CD14-positive monocyte (primary cell): ENCODE measurements at regions not wholly inside any gene's neighbourhood (a gene's known extent, or its start where the extent isn't known, plus 50 kb on each side); places are given as distances from the start of the nearest gene placed in this dataset.

ENCODE experiments used
- DNase-seq, 3 donors: peaks; one replicate each; pipeline ENCODE4 v3.0.0-alpha.2; 2011 to 2022
- H2AFZ ChIP-seq: 2 replicates; pipeline ENCODE4 v1.6.0; 2012; ENCODE audit warnings: mild to moderate bottlenecking, low read depth, low read length, inconsistent platforms; ENCODE audit not compliant: insufficient read depth, poor library complexity, severe bottlenecking
- H3K27ac ChIP-seq, 2 donors: 1 replicate in 1 of 2; 2 replicates in 1 of 2; pipeline ENCODE4 v1.5.1; 2012 to 2013; ENCODE audit warnings: low read length in 2 of 2, control low read depth in 1 of 2, inconsistent platforms in 1 of 2, low read depth in 1 of 2, mild to moderate bottlenecking in 1 of 2
- H3K27me3 ChIP-seq, 2 donors: one replicate each; pipeline versions ENCODE4 v1.6.0 to v1.6.1; 2011 to 2013; ENCODE audit warnings: low read length in 2 of 2; ENCODE audit not compliant: control insufficient read depth in 2 of 2, insufficient read depth in 2 of 2
- H3K36me3 ChIP-seq, 2 donors: replicated peaks in 1 of 2; 1 replicate in 1 of 2; 2 replicates in 1 of 2; pipeline versions ENCODE4 v1.5.1 to v1.6.1; 2012 to 2013; ENCODE audit warnings: low read length in 2 of 2, control low read depth in 1 of 2, inconsistent platforms in 1 of 2, mild to moderate bottlenecking in 1 of 2; ENCODE audit not compliant: insufficient read depth in 2 of 2, control insufficient read depth in 1 of 2
- H3K4me1 ChIP-seq, 2 donors: 1 replicate in 1 of 2; 2 replicates in 1 of 2; pipeline versions ENCODE4 v1.5.1 to v1.6.1; 2012 to 2013; ENCODE audit warnings: low read length in 2 of 2, control low read depth in 1 of 2, inconsistent platforms in 1 of 2, mild to moderate bottlenecking in 1 of 2, moderate library complexity in 1 of 2; ENCODE audit not compliant: insufficient read depth in 2 of 2, control insufficient read depth in 1 of 2
- H3K4me2 ChIP-seq: replicated peaks from 2 replicates; pipeline ENCODE3; 2012; ENCODE audit warnings: low read length, moderate library complexity, mild to moderate bottlenecking; ENCODE audit not compliant: poor library complexity, severe bottlenecking; ENCODE audit errors: extremely low read depth
- H3K4me3 ChIP-seq, 3 experiments: fragments of 200-600 bp in 1 of 3; sonication (generic) in 1 of 3; replicated peaks in 1 of 3; 1 replicate in 2 of 3; 2 replicates in 1 of 3; pipeline ENCODE4 v1.5.1; 2011 to 2013; ENCODE audit warnings: low read length in 3 of 3, mild to moderate bottlenecking in 3 of 3, control low read depth in 2 of 3, low read depth in 2 of 3, inconsistent platforms in 1 of 3, moderate library complexity in 1 of 3
- H3K79me2 ChIP-seq: 2 replicates; pipeline ENCODE4 v1.6.0; 2012; ENCODE audit warnings: mild to moderate bottlenecking, control low read depth, inconsistent platforms, low read length, moderate library complexity; ENCODE audit not compliant: insufficient read depth
- H3K9ac ChIP-seq: 2 replicates; pipeline ENCODE4 v1.6.0; 2017; ENCODE audit warnings: low read length, mild to moderate bottlenecking; ENCODE audit not compliant: insufficient read depth, poor library complexity, severe bottlenecking
- H3K9me3 ChIP-seq, 2 donors: replicated peaks in 1 of 2; 1 replicate in 1 of 2; 2 replicates in 1 of 2; pipeline versions ENCODE4 v1.5.1 to v1.6.1; 2012 to 2013; ENCODE audit warnings: low read length in 2 of 2, control low read depth in 1 of 2; ENCODE audit not compliant: control insufficient read depth in 1 of 2, insufficient read depth in 1 of 2
- H4K20me1 ChIP-seq: 2 replicates; pipeline ENCODE4 v1.6.0; 2012; ENCODE audit warnings: mild to moderate bottlenecking, low read length, control low read depth, moderate library complexity; ENCODE audit not compliant: insufficient read depth
- H3K27ac Mint-ChIP-seq, 7 donors: one replicate each; pipeline ENCODE4 v1.8.0; 2020; ENCODE audit warnings: mild to moderate bottlenecking in 7 of 7, mixed read lengths in 7 of 7, moderate library complexity in 6 of 7, inconsistent platforms in 2 of 7
- H3K27me3 Mint-ChIP-seq, 3 donors: one replicate each; pipeline ENCODE4 v1.8.0; 2021 to 2022; ENCODE audit warnings: low read depth in 3 of 3, mild to moderate bottlenecking in 3 of 3, mixed read lengths in 3 of 3, moderate library complexity in 3 of 3, inconsistent platforms in 1 of 3
- H3K36me3 Mint-ChIP-seq, 2 donors: one replicate each; pipeline ENCODE4 v1.8.0; 2020; ENCODE audit warnings: mixed read lengths in 2 of 2, inconsistent platforms in 1 of 2, mild to moderate bottlenecking in 1 of 2
- H3K4me1 Mint-ChIP-seq: one replicate; pipeline ENCODE4 v1.8.0; 2020; ENCODE audit warnings: mild to moderate bottlenecking, mixed read lengths
- H3K4me3 Mint-ChIP-seq, 2 donors: one replicate each; pipeline ENCODE4 v1.8.0; 2020; ENCODE audit warnings: mild to moderate bottlenecking in 2 of 2, mixed read lengths in 2 of 2, moderate library complexity in 1 of 2
- H3K9me3 Mint-ChIP-seq, 7 donors: one replicate each; pipeline ENCODE4 v1.8.0; 2020 to 2022; ENCODE audit warnings: mixed read lengths in 7 of 7, mild to moderate bottlenecking in 6 of 7, moderate library complexity in 6 of 7, inconsistent platforms in 2 of 7
- CTCF ChIP-seq: fragments of 200-600 bp; IDR thresholded peaks from one replicate; pipeline ENCODE4 v1.8.0; 2022; ENCODE audit warnings: antibody characterized with exemption, mild to moderate bottlenecking
- whole genome bisulfite sequencing: methylation state at CpG from one replicate; pipeline ENCODE4 v1.1.5; 2013; ENCODE audit warnings: missing lambda C conversion rate; ENCODE audit not compliant: insufficient coverage; 5-methylcytosine and 5-hydroxymethylcytosine counted together
- intact Hi-C, 2 donors: fragments of 100-400 bp; cut with micrococcal nuclease; formaldehyde crosslinking; loops; one replicate each; pipeline versions ENCODE4 v1.15.0 to v1.15.1; 2023

DNA sequence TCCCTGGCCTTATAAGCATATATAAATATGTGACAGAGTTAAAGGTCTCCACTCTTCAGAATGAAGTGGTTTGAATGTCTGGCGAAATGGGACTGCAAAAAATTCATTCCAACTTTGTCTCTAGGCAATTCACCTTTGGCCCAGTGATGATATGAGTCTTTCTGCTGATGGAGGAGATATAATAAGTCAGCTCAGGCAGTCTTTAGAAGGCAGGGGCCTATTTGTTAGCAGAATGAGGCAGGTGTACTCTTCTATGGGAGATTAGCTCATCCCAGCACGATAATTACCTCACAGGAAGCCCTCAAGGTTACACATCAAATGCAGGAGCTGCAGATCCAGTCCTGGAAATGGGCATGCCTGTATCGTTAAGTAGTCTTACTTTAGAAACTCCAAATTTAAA is 300.5 kb downstream of the NR2F1-AS1 start:
- no peaks in the 10 kb centered on the region for H3K36me3 ChIP-seq
- no peak for TF ChIP-seq CTCF
- 100% methylated on average over 1 of the region's 3 CpGs for WGBS

GRCh38 chr5:93279296-93279963 is 301.6 kb downstream of the NR2F1-AS1 start:
- H3K27me3 Mint-ChIP-seq = no peaks in the 10 kb centered on the region
- no peaks in the 10 kb centered on the region for H4K20me1 ChIP-seq
- H3K27ac Mint-ChIP-seq = no peak overlapping the region
- H3K36me3 ChIP-seq = no peaks in the 10 kb centered on the region
- no peaks in the 10 kb centered on the region for H3K79me2 ChIP-seq
- peaks cover 0 to 6% of the 10 kb centered on the region in 2 donors for H3K9me3 ChIP-seq
- H3K4me2 ChIP-seq = no peak overlapping the region
- 77% methylated on average over 2 of the region's 3 CpGs for WGBS
- H3K4me3 Mint-ChIP-seq = no peak overlapping the region
- H3K4me1 Mint-ChIP-seq = no peaks in the 10 kb centered on the region
- no peaks in the 10 kb centered on the region for H3K27me3 ChIP-seq
- intact Hi-C loops = no loop called here
- no peaks in the 10 kb centered on the region for H3K4me1 ChIP-seq
- no peak overlapping the region for H3K9ac ChIP-seq
- H3K27ac ChIP-seq = no peak overlapping the region
- no peak for DNase-seq
- peaks cover 0 to 2% (median 0%) of the 10 kb centered on the region in 7 donors for H3K9me3 Mint-ChIP-seq
- TF ChIP-seq CTCF = no peak
- no peak overlapping the region for H2AFZ ChIP-seq
- H3K4me3 ChIP-seq = no peak overlapping the region
- H3K36me3 Mint-ChIP-seq = no peaks in the 10 kb centered on the region

More for the DNA sequence above, 300.5 kb downstream of the NR2F1-AS1 start:
- Mint-ChIP-seq H3K27me3 (no peaks in the 10 kb centered on the region), H3K27ac (no peak overlapping the region), H3K9me3 (peaks cover 0 to 4% (median 0%) of the 10 kb centered on the region in 7 donors), H3K4me3 (no peak overlapping the region), H3K36me3 (no peaks in the 10 kb centered on the region), H3K4me1 (no peaks in the 10 kb centered on the region)
- Histone ChIP-seq H2AFZ (no peak overlapping the region), H3K79me2 (no peaks in the 10 kb centered on the region), H3K9ac (no peak overlapping the region), H3K27ac (no peak overlapping the region), H3K4me1 (no peaks in the 10 kb centered on the region), H3K4me3 (no peak overlapping the region), H4K20me1 (no peaks in the 10 kb centered on the region), H3K27me3 (no peaks in the 10 kb centered on the region), H3K4me2 (no peak overlapping the region), H3K9me3 (peaks cover 0 to 8% of the 10 kb centered on the region in 2 donors)
- intact Hi-C loops = no loop called here
- no peak for DNase-seq
